ENCODE measurements at regions not wholly inside any gene's neighbourhood (a gene's known extent, or its start where the extent isn't known, plus 50 kb on each side); places are given as distances from the start of the nearest gene placed in this dataset.
A peak's percentile ranks its signal among the peaks of the same experiment; 100 is the strongest.

DNA sequence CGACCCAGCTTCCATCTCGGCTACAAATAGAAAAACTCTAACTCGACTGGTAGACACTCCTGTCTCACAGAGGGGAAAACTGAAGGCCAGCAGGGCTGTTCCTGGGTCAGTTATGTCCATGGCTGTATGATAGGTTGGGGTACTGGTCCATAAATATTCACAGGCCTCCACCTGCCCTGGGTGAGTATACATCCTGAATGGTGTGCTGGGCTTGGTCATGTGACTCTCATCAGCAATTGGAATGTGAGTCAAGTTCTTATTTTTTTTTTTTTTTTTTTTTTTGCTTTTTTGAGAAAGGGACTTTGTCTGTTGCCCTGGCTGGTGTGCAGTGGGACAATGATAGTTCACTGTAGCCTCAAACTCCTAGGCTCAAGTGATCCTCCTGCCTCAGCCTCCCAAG is 58.3 kb upstream of the NEK6 start:
- Histone ChIP-seq H3K27ac (no peak overlapping the region), H3K27me3 (ENCODE audit: low read depth) (no peaks in the 10 kb centered on the region), H3K36me3 (no peaks in the 10 kb centered on the region), H3K9me3 (peaks cover 10% of the 10 kb centered on the region), H3K4me1 (peaks cover 10% of the 10 kb centered on the region), H3K4me3 (no peak overlapping the region)
- TF ChIP-seq, protein P1, sequence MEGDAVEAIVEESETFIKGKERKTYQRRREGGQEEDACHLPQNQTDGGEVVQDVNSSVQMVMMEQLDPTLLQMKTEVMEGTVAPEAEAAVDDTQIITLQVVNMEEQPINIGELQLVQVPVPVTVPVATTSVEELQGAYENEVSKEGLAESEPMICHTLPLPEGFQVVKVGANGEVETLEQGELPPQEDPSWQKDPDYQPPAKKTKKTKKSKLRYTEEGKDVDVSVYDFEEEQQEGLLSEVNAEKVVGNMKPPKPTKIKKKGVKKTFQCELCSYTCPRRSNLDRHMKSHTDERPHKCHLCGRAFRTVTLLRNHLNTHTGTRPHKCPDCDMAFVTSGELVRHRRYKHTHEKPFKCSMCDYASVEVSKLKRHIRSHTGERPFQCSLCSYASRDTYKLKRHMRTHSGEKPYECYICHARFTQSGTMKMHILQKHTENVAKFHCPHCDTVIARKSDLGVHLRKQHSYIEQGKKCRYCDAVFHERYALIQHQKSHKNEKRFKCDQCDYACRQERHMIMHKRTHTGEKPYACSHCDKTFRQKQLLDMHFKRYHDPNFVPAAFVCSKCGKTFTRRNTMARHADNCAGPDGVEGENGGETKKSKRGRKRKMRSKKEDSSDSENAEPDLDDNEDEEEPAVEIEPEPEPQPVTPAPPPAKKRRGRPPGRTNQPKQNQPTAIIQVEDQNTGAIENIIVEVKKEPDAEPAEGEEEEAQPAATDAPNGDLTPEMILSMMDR (IDR thresholded peaks at IDR 0.05): no peak
- no peak for DNase-seq
- intact Hi-C loops (cut with DNase I): no loop called here
- no peak for ATAC-seq

- peak overlapping the region; percentile 47 for H3K27ac ChIP-seq
- no peak overlapping the region for H3K4me3 ChIP-seq
- no peaks in the 10 kb centered on the region for H3K36me3 ChIP-seq
- intact Hi-C loops (cut with DNase I): no loop called here
- ATAC-seq (peak; percentile 90 to 93), DNase-seq (peak; percentile 84)
- H3K4me1 ChIP-seq: peaks cover 10% of the 10 kb centered on the region
- no peaks in the 10 kb centered on the region for H3K9me3 ChIP-seq
- H3K27me3 ChIP-seq (ENCODE audit: low read depth): no peaks in the 10 kb centered on the region
- TF ChIP-seq, protein P1 (IDR thresholded peaks at IDR 0.05): no peak
Measured at GRCh38 chr9:124202447-124202971, 55.2 kb upstream of the NEK6 start.

GRCh38 chr9:124205686-124206352 is 51.9 kb upstream of the NEK6 start:
- H3K36me3 ChIP-seq: no peaks in the 10 kb centered on the region
- intact Hi-C loops (cut with DNase I): no loop called here
- DNase-seq (no peak), ATAC-seq (no peak)
- TF ChIP-seq, protein P1 (IDR thresholded peaks at IDR 0.05): no peak
- H3K27me3 ChIP-seq (ENCODE audit: low read depth): no peaks in the 10 kb centered on the region
- H3K4me3 ChIP-seq: no peak overlapping the region
- no peak overlapping the region for H3K27ac ChIP-seq
- H3K9me3 ChIP-seq: no peaks in the 10 kb centered on the region
- H3K4me1 ChIP-seq: peaks cover 10% of the 10 kb centered on the region

DNA sequence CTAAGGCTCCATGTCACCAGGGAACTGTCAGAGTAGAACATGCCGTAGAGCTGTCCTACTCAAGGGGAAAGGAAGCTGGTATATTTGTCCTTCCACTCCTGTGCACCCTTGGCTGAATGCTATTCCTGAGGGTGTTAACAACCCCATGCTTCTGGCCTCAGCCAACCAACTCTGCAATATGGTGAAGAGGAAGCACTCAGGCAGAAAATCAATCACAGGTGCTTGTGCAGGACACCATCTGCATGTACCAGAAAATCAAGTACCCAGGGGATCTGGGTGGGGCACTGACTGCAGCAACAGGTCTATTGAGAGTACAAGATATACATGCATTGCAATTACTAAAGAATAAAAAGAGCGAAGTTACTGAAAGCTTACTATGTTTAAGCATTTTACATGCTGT is 51.4 kb upstream of the NEK6 start:
- Histone ChIP-seq H3K4me1 (peaks cover 10% of the 10 kb centered on the region), H3K36me3 (no peaks in the 10 kb centered on the region), H3K4me3 (no peak overlapping the region), H3K27me3 (ENCODE audit: low read depth) (no peaks in the 10 kb centered on the region), H3K9me3 (no peaks in the 10 kb centered on the region), H3K27ac (no peak overlapping the region)
- intact Hi-C loops (cut with DNase I): no loop called here
- ATAC-seq: no peak
- TF ChIP-seq, protein P1 (IDR thresholded peaks at IDR 0.05): no peak
- DNase-seq: no peak

All from lower lobe of right lung (tissue), 2 donors.